HFF-Myc (cell line): ENCODE measurements at regions not wholly inside any gene's neighbourhood (a gene's known extent, or its start where the extent isn't known, plus 50 kb on each side); places are given as distances from the start of the nearest gene placed in this dataset.
"Not testable (repeated sequence)": the region's sequence is repeated elsewhere in the genome, so short reads cannot be mapped to it uniquely, and the experiment has no call there.

Source experiments
- DNase-seq: peaks from one replicate; pipeline ENCODE4 v3.0.0-alpha.2; 2011; ENCODE audit warnings: low read depth; ENCODE audit errors: extremely low read depth
- H3K4me3 ChIP-seq: replicated peaks from 2 replicates; pipeline ENCODE4 v1.5.1; 2011; ENCODE audit warnings: low read depth, mild to moderate bottlenecking, control low read depth, low read length
- CTCF ChIP-seq: IDR thresholded peaks from 2 replicates; pipeline ENCODE4 v1.5.1; 2012; ENCODE audit warnings: mild to moderate bottlenecking, low read depth, low read length, control low read depth; ENCODE audit errors: missing control alignments

DNA sequence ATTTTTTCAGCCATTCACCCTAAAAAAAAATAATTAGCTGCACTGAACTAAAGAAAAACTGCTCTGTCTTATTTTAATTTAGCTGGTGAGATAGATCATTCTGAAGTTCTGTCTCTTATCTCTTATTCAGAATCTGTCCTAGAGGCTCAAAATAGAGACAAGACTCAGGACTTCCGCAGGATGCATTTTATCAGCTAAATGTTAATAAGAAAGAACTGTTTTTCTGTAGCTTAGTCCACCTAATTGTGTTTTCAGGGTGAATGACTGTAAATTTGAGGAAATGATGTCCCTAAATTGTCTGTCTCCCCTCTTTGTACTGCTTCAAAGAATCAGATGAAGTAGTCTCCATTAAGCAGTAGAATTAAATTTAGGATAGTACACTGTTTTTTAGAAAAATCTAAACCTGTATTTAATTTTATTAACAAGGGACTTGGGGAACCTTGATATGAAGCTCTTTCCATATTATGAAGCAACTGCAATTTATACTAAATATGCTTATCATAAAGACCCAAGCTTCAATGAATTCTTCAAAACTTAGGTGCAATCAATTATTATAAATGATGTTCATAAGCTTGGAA is 671.9 kb downstream of the RWDD3 start:
- no peak overlapping the region for H3K4me3 ChIP-seq

DNA sequence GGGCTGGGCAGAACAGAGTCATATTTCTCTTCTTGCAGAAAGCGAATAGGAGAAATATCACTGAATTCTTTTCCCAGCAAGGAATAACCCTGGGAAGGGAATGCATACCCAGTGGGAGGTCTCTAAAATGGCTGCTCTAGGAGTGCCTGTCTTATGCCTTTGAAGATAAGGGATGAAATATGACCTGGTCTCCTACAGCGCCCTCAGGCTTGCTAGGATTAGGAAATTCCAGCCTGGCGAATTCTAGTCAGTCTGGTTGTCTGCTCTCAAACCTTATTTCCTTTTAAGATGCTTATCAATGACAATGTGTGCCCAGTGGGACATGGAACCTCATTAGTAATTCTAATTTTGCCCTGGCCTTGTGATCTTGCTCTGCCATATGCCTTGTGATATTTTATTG is 677.7 kb downstream of the RWDD3 start:
- not testable (repeated sequence) for H3K4me3 ChIP-seq, DNase-seq

More for the DNA sequence above, 671.9 kb downstream of the RWDD3 start:
- no peak for DNase-seq
- no peak for TF ChIP-seq CTCF

DNA sequence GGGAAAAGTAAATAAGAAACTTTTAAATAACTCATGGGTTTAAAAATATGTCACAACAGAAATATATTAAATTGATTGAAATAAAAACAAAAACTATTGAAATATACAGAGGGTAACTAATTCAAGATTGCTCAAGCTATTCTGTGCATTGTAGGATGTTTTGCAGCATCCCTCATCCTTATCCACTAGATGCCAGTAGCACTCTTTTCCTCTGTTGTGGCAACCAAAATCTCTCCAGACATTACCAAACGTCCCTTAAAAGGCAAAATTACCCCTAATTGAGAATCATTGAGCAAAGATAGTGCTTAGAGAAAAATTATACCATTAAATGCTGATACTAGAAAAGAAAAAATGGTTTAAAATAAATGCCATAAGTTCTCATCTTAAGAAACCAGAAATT is 682.6 kb downstream of the RWDD3 start:
- DNase-seq: no peak
- no peak overlapping the region for H3K4me3 ChIP-seq
- no peak for TF ChIP-seq CTCF

DNA sequence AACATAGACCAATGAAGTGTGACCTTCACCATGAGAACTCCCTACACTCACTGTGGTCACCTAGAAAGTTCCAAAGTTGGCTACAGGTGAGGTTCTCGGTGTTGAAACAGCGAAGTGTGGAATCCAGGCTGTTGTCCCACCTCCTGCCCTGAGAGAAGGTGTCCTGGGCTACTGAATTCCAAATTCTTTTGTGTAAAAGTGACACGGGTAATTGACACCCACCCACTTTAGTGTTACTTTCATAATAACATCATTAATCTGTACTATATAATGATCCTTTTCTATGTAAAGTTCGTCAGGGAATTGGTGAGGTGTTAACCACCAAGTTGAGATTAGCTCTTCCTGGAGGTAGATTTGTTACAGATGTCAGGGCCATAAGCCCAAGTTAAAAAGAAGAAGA is 690.7 kb downstream of the RWDD3 start:
- no peak for DNase-seq
- no peak for TF ChIP-seq CTCF
- no peak overlapping the region for H3K4me3 ChIP-seq

GRCh38 chr1:95926331-95926730 is 692.3 kb downstream of the RWDD3 start:
- no peak for DNase-seq
- H3K4me3 ChIP-seq: no peak overlapping the region
- no peak for TF ChIP-seq CTCF

GRCh38 chr1:95927061-95927460 is 693.1 kb downstream of the RWDD3 start:
- TF ChIP-seq CTCF: no peak
- DNase-seq: no peak
- no peak overlapping the region for H3K4me3 ChIP-seq

- TF ChIP-seq CTCF: no peak
- no peak overlapping the region for H3K4me3 ChIP-seq
- DNase-seq: no peak
These were observed 701.7 kb downstream of the RWDD3 start for GRCh38 chr1:95935719-95936118.
